Keratinocyte (primary cell): ENCODE measurements at regions not wholly inside any gene's neighbourhood (a gene's known extent, or its start where the extent isn't known, plus 50 kb on each side); places are given as distances from the start of the nearest gene placed in this dataset.

Source experiments
- CTCF ChIP-seq, 3 experiments: IDR thresholded peaks in 1 of 3; conservative IDR thresholded peaks in 1 of 3; optimal IDR thresholded peaks in 1 of 3; 2 replicates in 2 of 3; 3 replicates in 1 of 3; pipeline versions ENCODE3 to v1.5.1; 2011; ENCODE audit warnings: low read length in 3 of 3, mild to moderate bottlenecking in 3 of 3, moderate library complexity in 2 of 3, control low read depth in 1 of 3, inconsistent platforms in 1 of 3; ENCODE audit not compliant: insufficient read depth in 2 of 3; ENCODE audit errors: extremely low read depth in 1 of 3
- EZH2 ChIP-seq: IDR thresholded peaks from one replicate; pipeline ENCODE4 v1.6.1; 2012; ENCODE audit warnings: inconsistent platforms, mild to moderate bottlenecking, low read length, moderate library complexity

GRCh38 chr3:107242579-107242978 lies 134.7 kb upstream of the CCDC54 start:
- TF ChIP-seq CTCF (optimal IDR thresholded peaks at IDR 0.05 in 1 of 3, IDR thresholded peaks at IDR 0.05 in 1 of 3, conservative IDR thresholded peaks at IDR 0.05 in 1 of 3; ENCODE audit: extremely low read depth in 1 of 3, insufficient read depth in 2 of 3, low read length in 3 of 3) (no peak), EZH2 (no peak)
